HG02571 (cell line): ENCODE measurements at regions not wholly inside any gene's neighbourhood (a gene's known extent, or its start where the extent isn't known, plus 50 kb on each side); places are given as distances from the start of the nearest gene placed in this dataset.

Experiments
- ATAC-seq: cut with Tn5 transposase; IDR thresholded peaks from one replicate; pipeline ENCODE4 v1.9.1; 2021; ENCODE audit warnings: mild to moderate bottlenecking, moderate library complexity; ENCODE audit not compliant: unreplicated experiment

DNA sequence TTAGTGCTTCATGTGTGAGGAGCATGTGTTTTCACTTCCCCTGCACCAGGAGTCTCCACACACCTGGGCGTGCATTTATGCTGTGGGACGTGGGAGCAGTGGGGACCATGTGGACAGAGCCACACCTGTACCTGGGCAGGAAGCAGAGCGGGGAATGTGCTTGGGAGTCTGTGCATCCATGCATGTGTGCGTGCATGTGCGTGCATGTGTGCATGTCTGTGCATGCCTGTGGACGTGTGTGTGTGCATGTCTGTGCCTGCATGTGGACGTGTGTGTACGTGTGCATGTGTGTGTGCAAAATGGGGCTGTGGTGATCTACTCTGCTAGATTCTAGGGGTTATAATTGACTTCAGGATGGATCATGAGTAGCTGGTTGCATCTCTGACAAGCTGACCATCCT, 224.0 kb upstream of the GMDS start:
- ATAC-seq, result no peak

DNA sequence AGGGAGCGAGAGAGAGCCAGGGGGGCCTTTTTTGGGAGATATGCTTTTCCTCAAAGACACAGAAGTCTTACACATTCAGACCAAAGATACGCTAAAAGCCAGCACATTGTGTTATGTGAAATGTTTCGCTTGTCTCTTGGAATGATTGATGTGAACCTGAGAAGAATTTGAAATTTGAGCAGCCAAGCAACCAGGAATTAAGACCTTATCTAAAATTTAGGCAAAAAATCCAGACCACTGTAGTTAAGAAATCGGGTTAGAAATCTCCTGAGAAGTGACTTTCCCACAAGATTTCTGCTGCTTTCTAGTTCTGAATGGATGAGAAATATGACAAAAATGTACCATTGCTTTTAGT, 223.2 kb upstream of the GMDS start:
- no peak for ATAC-seq

DNA sequence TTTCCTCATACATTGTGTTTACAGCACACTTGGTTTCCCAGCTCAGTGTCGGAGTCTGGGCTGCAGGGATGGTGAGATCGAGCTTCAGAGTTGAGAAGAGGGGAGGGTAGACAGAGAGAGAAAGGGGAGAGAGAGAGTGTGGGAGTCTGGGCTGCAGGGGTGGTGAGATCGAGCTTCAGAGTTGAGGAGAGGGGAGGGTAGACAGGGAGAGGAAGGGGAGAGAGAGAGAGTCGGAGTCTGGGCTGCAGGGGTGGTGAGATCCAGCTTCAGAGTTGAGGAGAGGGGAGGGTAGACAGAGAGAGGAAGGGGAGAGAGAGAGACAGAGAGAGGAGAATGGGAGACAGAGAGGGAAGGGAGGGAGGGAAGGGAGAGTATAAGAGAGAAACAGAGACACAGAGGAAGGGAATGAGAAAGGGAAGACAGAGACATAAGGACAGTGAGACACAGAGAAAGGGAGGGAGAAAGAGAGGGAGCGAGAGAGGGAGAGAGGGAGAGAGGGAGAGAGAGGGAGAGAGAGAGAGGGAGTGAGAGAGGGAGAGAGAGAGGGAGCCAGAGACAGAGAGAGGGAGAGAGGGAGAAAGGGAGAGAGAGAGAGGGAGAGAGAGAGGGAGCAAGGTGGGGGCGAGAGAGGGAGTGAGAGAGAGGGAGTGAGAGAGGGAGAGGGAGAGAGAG, 222.7 kb upstream of the GMDS start:
- no peak for ATAC-seq

DNA sequence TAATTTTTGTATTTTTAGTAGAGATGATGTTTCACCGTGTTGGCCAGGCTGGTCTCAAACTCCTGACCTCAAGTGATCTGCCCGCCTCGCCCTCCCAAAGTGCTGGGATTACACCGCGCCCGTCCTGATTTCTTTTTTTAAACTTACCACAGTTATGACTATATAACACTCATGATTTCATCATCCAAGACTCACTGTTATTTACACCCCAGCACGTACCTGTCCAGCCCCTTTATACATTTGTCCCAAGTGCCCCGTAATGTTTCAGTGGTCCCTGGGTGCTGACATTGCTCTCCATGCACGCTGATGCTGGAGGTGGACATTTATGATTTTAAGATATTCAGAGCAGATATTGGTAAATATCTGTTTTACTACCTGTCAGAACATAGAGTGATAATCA, 219.9 kb upstream of the GMDS start:
- no peak for ATAC-seq

DNA sequence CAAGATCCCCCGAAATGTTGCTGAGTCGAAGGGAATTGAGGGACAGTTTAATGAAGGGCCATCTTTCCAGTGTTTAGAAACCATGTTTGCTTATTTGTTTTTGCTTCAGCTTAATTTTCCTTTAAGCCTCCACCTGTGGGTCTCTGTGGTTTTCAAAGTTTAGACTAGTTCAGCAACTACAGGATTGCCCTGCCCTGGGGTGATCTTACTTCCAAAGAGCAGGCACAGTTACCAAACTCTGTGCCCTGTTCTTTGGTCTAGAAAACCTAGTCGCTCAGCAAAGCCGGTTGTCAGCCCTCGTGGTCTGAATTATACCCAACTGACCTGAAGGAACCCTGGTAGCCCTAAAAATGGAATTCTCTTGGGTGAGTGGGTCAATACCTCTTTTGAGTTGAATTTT, 219.2 kb upstream of the GMDS start:
- ATAC-seq, result no peak

DNA sequence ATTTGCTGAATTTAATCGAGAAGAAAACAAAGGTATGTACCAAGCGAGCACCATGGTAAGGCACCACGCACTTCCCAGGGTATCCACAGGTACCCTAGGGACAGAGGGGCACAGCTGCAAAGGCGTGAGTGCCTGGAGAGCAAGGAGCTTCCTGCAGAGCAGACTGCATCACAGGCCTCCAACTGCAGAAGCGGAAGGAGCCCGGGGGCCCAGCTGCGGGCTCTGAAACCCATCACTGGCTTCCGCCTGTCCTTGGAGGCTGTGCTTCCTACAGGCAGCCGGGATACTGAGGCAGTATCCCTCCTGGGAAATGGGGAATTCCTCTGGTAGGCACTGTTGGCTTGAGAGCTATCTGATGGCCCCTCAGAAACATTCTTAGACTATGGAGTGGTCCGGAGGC, 217.4 kb upstream of the GMDS start:
- no peak for ATAC-seq

DNA sequence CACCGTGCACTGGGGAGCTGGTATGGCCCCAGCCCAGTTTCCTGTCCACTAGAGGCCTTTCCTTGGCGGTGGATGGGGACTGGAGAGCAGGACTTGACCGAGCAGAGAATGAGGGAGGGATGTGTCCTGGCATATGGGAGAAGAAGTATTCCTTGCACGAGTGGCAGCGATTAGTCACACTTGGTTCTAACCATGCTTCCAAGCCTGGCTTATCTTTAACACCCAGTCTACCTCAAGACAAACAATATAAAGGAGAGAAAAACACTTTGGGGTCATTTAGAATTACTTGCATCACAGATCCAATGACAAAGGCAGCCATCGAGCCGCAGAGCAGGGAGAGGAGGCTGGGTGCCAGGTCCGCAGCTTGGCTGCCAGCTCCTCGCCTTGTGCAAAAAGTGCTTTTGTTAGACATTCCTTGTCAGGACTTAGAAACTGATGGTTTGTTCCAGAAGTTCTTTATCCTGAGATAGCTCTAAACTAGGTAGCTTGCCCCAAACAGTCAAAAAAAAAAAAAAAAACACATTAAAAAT, 214.9 kb upstream of the GMDS start:
- no peak for ATAC-seq

DNA sequence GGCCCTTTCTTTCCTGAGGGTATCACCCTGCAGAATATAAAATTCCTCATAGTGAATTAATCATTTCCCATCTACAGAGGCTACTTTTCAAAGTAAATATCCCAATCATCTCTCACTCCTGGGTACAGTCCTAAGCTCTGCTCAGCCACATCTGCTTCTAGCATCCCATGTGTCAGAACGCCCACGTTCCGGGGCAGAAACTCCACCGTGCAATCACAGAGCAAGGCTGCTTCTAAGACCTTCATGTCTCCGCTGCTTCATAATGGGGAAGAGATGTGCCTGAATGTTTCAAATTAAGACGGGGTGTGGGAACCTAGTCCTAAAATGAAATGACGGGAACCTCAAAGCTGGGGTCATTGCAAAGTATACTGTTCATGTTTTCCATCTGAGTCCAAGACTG, 208.8 kb upstream of the GMDS start:
- no peak for ATAC-seq

DNA sequence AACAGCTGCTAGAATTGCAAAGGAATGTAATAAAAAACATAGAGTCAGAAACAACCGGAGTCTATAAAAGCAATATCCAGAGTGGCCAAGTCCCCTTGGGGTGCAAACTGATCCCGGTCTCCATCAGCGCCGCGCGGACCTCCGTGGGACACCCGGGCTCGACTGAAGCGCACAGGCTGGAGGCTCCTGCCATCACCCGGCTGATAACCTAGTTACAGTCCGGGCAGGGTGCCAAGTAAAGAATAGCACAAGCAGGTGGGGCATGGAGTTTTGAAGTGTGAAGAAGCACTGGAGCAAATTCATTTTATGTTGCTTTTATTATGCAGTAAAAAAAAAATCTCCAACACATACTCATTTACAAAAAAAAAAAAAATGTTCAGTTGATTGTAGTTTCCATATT, 205.1 kb upstream of the GMDS start:
- ATAC-seq, result no peak

DNA sequence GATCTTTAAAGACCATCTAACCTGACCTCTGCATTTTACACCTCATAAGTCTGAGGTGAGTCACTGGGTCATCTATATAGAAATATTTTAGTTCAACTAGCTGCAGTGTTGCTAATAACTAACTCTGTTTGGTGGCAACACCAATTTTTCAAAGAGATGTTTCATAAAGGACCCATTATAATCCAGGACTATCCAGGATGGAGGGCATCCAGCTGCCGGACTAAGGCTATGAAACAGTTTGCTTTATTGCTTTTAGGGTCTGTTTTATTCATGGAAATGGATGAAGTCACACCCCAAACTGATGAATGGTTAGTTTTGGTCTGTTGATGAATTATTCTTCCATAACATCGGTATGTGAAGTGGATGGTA, 204.2 kb upstream of the GMDS start:
- no peak for ATAC-seq

DNA sequence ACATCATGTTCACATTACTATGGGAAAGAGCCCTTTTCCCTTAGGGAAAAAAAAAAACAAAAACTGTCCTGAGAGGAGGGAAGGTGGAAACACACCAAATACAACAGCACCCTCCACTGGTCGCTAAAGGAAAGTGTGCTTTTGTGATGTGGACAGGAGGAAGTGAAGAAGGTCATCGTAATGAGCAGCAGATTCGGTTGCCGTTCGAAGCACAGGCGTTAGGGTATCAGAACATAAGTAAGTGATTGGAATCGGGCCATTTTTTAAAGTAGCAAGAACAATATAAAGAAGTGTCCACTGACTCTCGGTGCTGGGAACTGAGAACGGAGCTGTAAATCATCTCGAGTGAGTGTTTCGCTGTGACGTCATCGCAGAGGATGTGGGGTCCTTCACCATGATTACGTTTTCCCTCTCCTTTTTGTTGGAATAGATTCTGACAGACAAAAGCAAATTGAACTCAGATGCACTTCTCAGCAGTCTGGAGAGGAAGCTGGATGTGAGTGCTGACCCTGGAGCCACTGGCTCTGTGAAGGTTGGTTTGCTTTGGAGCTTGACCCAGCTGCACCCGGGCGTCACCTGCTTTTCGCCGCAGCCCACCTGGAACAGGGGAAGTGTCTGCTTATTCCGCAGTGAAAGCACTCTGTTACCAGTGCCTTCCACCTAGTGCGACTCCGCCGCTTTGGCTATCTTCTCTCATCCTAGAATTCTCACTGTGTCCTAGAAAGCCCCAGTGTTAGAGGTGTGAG, 203.6 kb upstream of the GMDS start:
- ATAC-seq, result no peak

DNA sequence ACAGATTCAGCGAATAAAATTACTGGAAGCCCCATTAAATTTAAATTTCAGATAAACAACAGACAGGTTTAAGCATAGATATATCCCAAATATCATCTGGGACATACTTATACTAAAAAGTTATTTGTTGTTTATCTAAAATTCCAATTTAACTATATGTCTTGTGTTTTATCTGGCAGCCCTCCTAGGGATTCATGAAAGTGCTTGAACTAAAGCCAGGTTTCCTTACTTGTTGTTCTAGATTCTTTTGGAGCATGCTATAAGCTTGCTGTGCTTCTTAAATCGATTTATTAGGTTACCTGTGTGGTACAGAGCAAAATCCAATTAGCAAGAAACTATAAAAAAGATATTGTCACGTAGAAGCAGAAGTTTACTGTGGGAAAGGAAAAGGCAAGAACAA, 202.5 kb upstream of the GMDS start:
- ATAC-seq, result no peak

DNA sequence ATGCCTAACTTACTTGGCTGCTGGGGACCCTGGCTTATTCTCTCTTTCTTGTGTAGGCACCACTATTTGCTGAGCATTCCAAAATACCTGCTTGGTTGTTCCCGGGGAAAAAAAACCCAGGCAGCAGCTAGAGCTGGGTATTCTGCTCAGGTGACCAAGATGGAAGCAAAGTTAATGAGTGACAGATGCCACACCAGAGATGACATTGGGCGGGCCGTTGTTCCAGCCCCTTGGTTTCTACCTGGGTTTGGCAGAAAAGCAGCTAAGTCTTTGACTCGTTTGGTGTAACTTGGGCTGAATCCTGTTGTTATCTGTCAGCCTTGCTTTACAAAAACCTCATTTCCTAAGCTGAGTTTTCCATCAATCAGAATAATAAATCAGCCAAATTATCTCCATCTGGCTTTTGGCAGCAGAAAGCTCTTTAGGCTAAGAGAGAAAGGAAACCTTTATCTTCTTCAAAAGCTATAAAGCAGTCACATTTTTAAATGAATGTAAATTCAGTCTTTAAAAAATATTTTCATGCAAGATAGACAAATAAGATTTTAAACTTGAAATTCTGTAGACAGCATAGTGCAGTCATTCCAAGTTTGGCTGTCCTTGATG, 202.0 kb upstream of the GMDS start:
- no peak for ATAC-seq

DNA sequence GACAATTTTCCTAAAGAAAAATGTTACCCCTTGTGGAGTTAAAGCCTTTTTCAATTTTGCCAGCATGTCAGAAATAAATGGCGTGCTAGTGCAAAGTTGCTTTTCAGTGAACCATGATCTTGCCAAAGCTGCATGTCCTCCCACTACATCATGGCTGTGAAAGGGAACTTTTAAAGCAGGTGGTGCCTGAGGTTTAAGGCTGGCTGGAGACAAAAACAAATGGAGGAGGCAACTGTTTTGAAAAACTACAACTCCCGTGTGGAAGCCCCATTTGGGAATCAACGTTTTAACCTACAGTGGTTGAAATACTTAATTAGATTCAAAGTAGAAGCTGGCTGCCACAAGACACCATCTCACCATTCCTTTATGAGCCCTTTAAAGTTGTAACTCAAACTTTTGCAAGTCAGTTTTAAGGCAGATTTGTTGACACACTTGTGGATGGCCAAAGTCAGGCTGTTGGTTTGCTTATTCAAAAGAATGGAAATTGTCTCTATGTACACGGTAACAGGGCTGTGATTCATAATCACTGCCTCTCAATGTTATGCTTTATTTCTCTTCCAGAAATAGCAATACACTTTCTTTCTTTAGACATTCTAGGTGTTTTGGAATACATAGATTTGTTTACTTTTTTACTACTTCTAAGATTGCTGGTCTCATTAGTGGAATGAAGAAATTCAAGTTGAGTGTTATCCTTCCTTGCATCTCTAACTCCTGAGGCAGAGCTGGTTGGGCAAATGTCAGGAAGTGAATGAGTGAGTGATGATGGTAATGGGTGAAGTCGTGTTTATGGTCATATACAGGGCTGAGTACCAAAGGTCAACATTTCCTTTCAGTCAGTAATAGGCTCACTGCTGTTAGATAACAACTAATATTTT, 196.4 kb upstream of the GMDS start:
- ATAC-seq, result no peak

DNA sequence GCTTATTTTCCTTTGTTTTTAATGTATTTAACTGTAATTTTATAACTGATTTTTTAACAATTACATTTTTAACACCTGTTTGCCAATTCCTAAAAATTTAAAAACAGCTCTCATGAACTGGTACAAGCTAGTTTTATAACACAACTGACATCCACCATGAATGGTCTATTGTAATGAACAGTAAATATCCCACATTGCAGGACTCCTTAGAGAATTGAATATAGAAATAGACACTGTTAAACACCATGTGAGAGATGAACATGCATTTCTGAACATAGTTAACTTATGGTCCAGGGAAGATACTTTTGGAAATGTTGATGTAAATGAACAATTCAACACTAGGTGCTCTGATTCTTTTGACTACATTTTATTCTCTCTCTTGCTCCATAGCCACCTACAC, 195.1 kb upstream of the GMDS start:
- ATAC-seq, result no peak

DNA sequence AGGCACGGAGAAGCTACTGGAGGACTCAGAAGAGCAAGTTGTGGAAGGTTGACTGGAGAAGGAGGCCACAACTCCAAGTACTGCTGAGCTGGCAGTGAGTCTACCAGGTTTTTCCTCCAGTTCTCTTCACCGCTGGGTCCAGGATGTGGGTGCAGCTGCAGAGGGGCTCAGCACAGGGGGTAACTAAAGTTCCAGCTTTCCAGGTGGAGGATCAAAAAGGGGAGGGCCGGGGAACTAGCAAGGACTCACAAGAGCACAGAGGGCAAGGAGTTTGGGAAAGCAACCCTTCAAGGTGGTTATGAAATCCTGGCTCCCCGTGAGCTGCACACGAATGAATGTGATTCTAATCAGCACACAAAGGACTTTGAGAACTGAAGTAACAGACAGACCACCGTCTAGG, 194.2 kb upstream of the GMDS start:
- no peak for ATAC-seq

DNA sequence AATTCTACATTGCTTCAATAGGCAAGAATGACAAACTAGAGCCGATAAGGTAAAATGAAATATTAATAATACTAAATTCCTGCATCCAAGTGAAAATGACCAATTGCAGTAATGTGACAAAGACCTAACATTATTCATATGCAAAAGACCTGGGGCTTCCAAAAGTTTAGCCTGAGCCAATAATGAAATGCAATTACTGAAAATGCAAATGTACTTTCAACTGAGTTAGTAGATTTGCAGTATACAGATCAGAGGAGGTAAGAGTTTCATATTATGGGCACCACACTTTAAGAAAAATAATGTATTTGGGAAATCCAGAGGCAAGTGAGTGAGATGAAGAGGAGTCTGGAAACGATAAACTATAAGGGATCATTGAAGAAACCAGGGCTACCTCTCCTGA, 193.7 kb upstream of the GMDS start:
- no peak for ATAC-seq

DNA sequence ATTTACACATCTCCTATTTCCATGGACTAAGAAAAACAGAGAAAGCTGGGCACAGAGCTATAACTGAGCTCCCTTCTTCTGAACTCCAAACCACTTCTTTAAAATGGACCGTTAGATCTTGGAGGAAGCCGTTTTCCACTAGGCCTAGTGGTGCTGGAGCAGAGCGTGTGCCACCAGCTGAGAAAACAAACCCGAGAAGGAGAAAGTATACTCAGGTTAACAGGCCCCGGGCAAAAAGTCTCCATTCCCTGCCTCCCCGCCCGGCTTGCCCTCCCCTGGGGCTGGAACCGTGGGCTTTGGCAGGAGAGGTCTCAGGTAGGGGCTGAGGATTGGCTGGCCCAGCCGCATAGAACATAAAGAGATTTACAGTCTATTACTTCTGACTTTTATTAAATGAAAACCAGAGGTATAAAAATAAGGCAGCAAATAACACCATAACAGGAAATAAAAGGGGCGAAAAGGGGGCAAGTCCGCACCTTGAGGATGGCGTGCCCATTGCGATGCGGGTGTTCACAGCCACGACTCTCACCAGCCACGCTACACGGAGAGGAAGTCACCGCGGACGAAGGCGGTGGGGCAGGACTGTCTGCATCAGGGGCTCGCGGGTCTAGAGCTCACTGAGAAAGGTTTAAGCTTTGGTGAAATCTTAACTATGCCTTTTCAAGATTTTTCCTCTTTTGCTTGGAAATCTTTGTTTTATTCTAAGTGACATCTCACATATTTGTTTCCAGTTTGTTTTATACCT, 191.2 kb upstream of the GMDS start:
- ATAC-seq, result no peak

DNA sequence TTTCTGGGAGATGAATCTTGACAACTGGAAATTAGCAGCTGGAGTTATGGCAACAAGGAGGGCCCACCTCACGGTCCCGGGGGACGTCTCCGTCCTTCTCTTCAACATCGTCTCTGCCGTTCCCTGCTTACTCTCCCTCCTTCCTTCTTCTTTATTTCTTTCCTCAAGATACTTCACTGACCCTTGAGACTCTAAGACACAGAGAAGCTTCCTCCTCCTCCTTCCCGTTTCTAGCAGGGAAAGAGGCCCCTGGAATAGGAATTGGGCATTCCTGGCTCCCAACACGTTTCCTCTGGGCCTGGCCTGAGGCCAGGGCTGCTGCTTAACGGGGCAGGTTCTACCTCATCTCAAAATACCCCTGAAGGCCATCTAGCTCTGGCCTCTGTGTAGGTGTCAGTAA, 189.9 kb upstream of the GMDS start:
- no peak for ATAC-seq

DNA sequence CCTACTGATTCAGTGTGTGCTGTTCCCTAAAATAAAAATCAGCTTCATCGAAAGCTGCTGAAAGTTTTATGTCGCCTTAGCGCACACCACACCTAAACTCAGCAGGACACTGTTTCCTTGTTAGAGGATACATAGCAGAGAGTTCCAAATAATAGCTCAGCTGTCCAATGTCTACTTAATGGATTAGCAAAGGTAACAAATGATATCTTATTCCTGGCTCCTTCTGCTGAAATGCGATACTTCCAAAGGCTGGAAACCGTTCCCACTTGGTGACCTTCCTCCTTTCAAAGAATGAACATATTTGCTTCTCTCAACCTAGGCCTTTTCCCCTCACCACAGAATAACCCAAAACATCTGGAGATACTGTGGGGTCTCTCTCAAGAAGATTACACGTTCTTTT, 189.5 kb upstream of the GMDS start:
- no peak for ATAC-seq

DNA sequence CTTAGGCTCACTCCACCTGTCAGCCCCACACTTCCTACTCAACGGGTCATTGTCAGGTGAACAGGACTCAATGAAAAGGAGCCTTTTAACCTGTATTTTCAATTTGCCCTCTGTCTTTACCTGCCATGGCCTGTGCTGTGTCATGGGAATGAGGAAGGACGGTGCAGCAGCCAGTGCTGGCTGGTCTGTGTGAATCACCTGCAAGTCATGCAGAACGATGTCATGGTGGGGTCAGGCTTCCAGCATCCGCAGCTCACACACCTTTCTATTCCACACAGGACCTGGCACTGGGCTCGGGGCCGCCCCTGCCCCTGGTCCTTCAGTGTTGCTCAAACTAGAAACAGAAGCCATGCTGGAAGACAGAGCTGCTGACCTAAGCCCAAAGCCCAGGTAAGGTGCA, 188.7 kb upstream of the GMDS start:
- ATAC-seq, result no peak
